KMS-11 (cell line): ENCODE measurements at regions not wholly inside any gene's neighbourhood (a gene's known extent, or its start where the extent isn't known, plus 50 kb on each side); places are given as distances from the start of the nearest gene placed in this dataset.

Experiments used
- H2AFZ ChIP-seq: fragments of 200-600 bp; sonication (generic); 2 replicates; pipeline ENCODE4 v1.6.1; 2016; ENCODE audit warnings: antibody characterized with exemption, mixed run types, low read depth
- H3K27ac ChIP-seq: fragments of 200-600 bp; sonication (generic); 2 replicates; pipeline ENCODE4 v1.6.1; 2016; ENCODE audit warnings: mild to moderate bottlenecking, mixed run types
- H3K27me3 ChIP-seq: fragments of 200-600 bp; sonication (generic); 2 replicates; pipeline ENCODE4 v1.6.1; 2017; ENCODE audit warnings: mild to moderate bottlenecking, low read depth, mixed run types, moderate library complexity; ENCODE audit not compliant: insufficient read depth
- H3K36me3 ChIP-seq: fragments of 200-600 bp; sonication (generic); 2 replicates; pipeline ENCODE4 v1.6.1; 2017; ENCODE audit warnings: mild to moderate bottlenecking, mixed run types; ENCODE audit not compliant: insufficient read depth
- H3K4me1 ChIP-seq: fragments of 200-600 bp; sonication (generic); 2 replicates; pipeline ENCODE4 v1.6.1; 2016; ENCODE audit warnings: mild to moderate bottlenecking, low read depth, mixed run types; ENCODE audit not compliant: poor library complexity, severe bottlenecking
- H3K4me2 ChIP-seq: fragments of 200-600 bp; sonication (generic); 2 replicates; pipeline ENCODE4 v1.7.0; 2016; ENCODE audit warnings: mild to moderate bottlenecking, mixed run types
- H3K4me3 ChIP-seq: fragments of 200-600 bp; sonication (generic); IDR thresholded peaks from 2 replicates; pipeline ENCODE4 v1.6.1; 2017; ENCODE audit warnings: low read depth, low read length, mixed read lengths; ENCODE audit not compliant: insufficient read depth
- H3K79me2 ChIP-seq: fragments of 200-600 bp; sonication (generic); 2 replicates; pipeline ENCODE4 v1.6.1; 2016; ENCODE audit warnings: low read depth, mixed run types; ENCODE audit not compliant: insufficient read depth
- H3K9ac ChIP-seq: fragments of 200-600 bp; sonication (generic); 2 replicates; pipeline ENCODE4 v1.6.1; 2016; ENCODE audit warnings: mild to moderate bottlenecking, mixed run types
- H4K20me1 ChIP-seq: fragments of 200-600 bp; sonication (generic); 2 replicates; pipeline ENCODE4 v1.6.1; 2016; ENCODE audit warnings: mild to moderate bottlenecking, mixed run types; ENCODE audit not compliant: insufficient read depth
- TF ChIP-seq, protein P1 (sequence below): fragments of 200-600 bp; sonication (generic); conservative IDR thresholded peaks from 2 replicates; pipeline ENCODE4 v1.6.1; 2017; ENCODE audit warnings: low read depth, mild to moderate bottlenecking, antibody characterized with exemption, low read length, moderate library complexity, mixed read lengths

DNA sequence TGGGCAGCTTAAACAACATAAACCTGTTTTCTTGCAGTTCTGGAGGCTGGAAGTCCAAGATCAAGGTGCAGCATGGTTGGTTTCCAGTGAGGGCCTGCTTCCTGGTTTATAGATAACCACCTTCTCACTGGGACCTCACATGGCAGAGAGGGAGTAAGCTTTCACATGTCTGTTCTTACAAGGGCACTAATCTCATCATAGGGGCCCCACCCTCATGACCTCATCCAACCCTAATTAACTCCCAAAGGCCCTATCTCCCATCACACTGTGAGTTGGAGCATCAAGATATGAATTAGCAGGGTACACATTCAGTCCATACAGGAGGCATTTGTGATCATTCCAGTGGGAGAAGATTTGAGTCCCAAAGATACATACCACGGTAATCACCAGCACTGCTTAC, 50.5 kb upstream of the GRIN2A start:
- TF ChIP-seq, protein P1, sequence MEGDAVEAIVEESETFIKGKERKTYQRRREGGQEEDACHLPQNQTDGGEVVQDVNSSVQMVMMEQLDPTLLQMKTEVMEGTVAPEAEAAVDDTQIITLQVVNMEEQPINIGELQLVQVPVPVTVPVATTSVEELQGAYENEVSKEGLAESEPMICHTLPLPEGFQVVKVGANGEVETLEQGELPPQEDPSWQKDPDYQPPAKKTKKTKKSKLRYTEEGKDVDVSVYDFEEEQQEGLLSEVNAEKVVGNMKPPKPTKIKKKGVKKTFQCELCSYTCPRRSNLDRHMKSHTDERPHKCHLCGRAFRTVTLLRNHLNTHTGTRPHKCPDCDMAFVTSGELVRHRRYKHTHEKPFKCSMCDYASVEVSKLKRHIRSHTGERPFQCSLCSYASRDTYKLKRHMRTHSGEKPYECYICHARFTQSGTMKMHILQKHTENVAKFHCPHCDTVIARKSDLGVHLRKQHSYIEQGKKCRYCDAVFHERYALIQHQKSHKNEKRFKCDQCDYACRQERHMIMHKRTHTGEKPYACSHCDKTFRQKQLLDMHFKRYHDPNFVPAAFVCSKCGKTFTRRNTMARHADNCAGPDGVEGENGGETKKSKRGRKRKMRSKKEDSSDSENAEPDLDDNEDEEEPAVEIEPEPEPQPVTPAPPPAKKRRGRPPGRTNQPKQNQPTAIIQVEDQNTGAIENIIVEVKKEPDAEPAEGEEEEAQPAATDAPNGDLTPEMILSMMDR, result no peak
- Histone ChIP-seq H3K36me3 (no peaks in the 10 kb centered on the region), H3K4me2 (no peak overlapping the region), H2AFZ (no peak overlapping the region), H3K79me2 (no peaks in the 10 kb centered on the region), H3K4me3 (no peak overlapping the region), H3K9ac (no peak overlapping the region), H4K20me1 (no peaks in the 10 kb centered on the region), H3K27ac (no peak overlapping the region), H3K27me3 (no peaks in the 10 kb centered on the region), H3K4me1 (no peaks in the 10 kb centered on the region)

DNA sequence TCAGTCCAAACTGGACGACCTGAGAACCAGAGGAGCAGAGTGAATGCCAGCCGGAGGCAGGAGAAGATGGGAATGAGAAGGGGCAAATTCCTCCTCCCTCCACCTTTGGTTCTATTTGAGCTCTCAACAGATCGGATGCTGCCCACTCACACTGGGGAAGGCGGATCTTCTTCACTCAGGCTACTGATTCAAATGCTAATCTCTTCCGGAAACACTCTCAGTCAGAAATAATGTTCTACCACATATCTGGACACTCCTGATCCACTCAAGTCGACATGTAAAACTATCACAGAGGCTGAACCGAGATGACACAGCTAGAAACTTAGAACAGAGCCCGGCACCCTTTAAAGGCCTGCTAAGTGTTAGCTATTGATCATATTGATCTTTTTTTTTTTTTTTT, 57.4 kb upstream of the GRIN2A start:
- Histone ChIP-seq H3K27me3 (no peaks in the 10 kb centered on the region), H3K4me1 (no peaks in the 10 kb centered on the region), H3K27ac (no peak overlapping the region), H2AFZ (no peak overlapping the region), H3K4me2 (no peak overlapping the region), H3K4me3 (no peak overlapping the region), H3K36me3 (no peaks in the 10 kb centered on the region), H3K9ac (no peak overlapping the region), H3K79me2 (no peaks in the 10 kb centered on the region), H4K20me1 (no peaks in the 10 kb centered on the region)
- TF ChIP-seq, protein P1, result no peak

DNA sequence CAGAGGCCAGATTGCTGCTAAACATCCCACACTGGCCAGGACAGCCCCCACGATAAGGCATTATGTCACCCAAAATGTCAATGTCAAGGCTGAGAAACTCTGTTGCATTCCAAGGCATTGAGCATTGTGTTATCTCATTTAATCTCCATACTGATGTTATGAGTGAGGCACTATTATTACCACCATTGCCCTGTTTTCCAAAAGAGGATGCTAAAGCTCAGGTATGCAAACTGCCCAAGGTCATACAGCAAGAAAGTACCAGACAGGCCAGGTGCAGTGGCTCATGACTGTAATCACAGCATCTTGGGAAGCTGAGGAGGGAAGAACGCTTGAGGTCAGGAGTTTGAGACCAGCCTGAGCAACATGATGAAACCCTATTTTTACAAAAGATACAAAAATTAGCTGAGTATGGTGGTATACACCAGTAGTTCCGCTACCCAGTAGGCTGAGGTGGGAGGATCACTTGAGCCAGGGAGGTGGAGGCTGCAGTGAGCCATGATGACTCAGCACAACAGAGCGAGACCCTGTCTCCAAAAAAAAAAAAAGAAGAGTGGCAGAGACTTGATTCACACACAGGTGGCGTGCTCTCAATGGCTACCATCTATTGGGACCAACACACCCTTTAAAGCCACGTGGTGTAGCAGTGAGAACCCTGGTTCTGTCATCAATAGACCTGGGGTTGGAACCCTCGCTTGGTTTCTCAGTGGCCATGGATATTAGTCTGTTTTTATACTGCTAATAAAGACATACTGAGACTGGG, 58.8 kb upstream of the GRIN2A start:
- H3K9ac ChIP-seq, result no peak overlapping the region
- no peak overlapping the region for H3K4me3 ChIP-seq
- H4K20me1 ChIP-seq, result no peaks in the 10 kb centered on the region
- H3K79me2 ChIP-seq, result no peaks in the 10 kb centered on the region
- no peak overlapping the region for H3K4me2 ChIP-seq
- TF ChIP-seq, protein P1, result no peak
- no peaks in the 10 kb centered on the region for H3K27me3 ChIP-seq
- H3K27ac ChIP-seq, result no peak overlapping the region
- no peak overlapping the region for H2AFZ ChIP-seq
- no peaks in the 10 kb centered on the region for H3K36me3 ChIP-seq
- H3K4me1 ChIP-seq, result no peaks in the 10 kb centered on the region

DNA sequence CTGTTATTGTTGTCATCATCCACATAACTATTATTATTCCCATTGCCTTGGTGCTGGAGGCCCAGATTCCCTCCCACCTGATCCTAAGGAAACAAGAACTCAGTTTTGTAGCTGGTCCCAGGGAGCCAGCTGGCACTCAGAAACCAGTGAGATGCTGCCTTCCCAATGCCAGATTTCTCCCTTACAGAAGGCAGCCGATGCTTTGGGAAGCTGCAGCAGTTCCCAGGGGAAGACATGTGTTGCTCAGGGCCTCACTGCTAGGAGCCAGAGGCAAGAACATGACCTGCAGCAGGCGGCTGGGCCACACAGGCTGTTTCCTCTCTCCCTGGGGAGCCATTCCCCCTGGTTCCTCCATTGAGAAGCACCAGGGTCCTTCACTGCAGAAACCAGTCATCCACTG, 59.9 kb upstream of the GRIN2A start:
- Histone ChIP-seq H4K20me1 (no peaks in the 10 kb centered on the region), H3K27me3 (no peaks in the 10 kb centered on the region), H3K36me3 (no peaks in the 10 kb centered on the region), H3K27ac (no peak overlapping the region), H3K9ac (no peak overlapping the region), H2AFZ (no peak overlapping the region), H3K79me2 (no peaks in the 10 kb centered on the region), H3K4me2 (no peak overlapping the region), H3K4me1 (no peaks in the 10 kb centered on the region), H3K4me3 (no peak overlapping the region)
- TF ChIP-seq, protein P1, result no peak
